C1 segment of cervical spinal cord (tissue), 14 donors: ENCODE measurements at regions not wholly inside any gene's neighbourhood (a gene's known extent, or its start where the extent isn't known, plus 50 kb on each side); places are given as distances from the start of the nearest gene placed in this dataset.
"Not testable (repeated sequence)": the region's sequence is repeated elsewhere in the genome, so short reads cannot be mapped to it uniquely, and the experiment has no call there.

Experiments used
- DNase-seq, 14 donors: peaks; one replicate each; lab custom pipeline; 2025; lab: John Stamatoyannopoulos, UW

- DNase-seq = peak in 2 of 14 donors; percentile 17 to 18
These were observed 386.1 kb downstream of the SEC23A start for GRCh38 chr14:38716926-38717325.

DNA sequence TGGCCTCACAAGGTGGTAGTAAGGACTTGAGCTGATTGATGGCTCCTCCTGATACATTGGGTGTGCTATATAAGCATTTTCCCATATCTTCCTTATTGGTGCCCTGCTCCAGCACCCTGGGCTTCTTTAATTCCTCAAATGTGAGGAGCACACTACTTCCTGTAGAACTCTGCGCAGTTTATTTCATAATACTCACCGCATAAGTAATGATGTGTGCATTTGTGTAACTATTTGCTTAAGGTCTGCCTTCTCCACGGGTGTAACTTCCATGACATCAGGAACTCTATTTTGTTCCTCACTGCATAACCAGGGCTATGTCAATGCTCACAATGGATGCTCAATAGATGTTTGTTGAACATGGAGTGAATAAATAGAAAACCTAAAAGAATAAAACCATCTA, 392.2 kb downstream of the SEC23A start:
- no peak for DNase-seq

- no peak for DNase-seq
These were observed 392.8 kb downstream of the SEC23A start for GRCh38 chr14:38710196-38710595.

GRCh38 chr14:38705220-38705619, 397.8 kb downstream of the SEC23A start:
- DNase-seq = no peak

GRCh38 chr14:38704220-38704619, 398.8 kb downstream of the SEC23A start:
- no peak for DNase-seq

- no peak for DNase-seq
These were observed 406.1 kb downstream of the SEC23A start for GRCh38 chr14:38696925-38697324.

GRCh38 chr14:38693423-38693822, 409.6 kb downstream of the SEC23A start:
- DNase-seq = no peak

DNA sequence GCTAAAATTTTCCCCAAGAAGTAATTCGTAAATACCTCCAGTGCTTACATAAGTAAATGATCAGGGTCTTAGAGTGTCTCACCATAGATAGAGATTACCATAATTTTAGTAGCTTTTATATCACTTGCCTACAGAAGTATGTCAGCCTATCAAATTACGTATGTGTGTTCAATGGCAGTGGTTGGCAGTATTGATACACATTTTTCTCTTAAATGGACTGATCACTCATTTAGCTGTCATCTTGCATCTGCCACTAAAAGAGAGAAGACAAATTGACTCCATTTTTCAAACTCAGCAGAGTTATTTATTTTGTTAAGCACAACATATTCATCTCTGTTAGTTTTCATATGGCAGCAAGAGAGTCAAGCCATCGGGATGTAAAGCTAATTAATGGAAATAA, 413.1 kb upstream of the CLEC14A start:
- DNase-seq = no peak

- DNase-seq = no peak
These were observed 407.5 kb upstream of the CLEC14A start for GRCh38 chr14:38663382-38663781.

DNA sequence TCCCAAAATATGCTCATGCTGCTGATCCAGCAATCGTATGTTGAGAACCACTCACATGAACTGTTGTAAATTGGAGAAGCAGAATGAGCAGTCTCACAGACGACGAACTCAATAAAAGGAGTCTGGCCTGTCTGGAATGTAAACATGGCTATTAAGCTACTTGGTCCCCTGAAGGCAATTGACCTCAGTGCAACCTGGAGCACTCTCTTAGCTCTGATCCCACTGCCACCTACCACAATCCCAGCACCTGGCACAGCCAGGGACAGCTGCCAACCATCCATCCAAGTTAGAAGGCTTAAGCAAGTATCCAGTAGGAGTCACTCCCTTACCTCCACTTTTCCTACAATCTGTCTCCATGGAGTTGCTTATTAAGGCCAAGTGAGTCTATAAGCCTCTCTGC, 406.9 kb upstream of the CLEC14A start:
- DNase-seq = no peak

DNA sequence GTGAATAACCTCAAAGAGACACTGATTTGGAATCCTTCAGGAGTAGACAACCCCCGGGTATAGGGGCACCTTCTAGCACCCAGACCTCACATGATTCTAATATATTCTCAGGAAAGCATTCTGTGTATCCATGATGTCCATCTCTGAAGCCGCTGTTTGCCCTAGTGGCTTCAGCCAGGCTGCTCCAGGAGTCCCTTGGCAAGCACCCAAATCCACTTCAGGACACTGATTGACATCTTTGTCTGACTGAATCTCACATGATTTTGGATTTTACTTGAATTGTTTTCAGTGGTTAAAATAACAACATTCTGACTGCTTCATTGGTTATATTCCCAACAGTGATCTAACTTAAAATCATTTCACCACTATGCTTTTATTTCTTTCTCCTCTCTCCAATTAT, 390.5 kb upstream of the CLEC14A start:
- DNase-seq = no peak

DNA sequence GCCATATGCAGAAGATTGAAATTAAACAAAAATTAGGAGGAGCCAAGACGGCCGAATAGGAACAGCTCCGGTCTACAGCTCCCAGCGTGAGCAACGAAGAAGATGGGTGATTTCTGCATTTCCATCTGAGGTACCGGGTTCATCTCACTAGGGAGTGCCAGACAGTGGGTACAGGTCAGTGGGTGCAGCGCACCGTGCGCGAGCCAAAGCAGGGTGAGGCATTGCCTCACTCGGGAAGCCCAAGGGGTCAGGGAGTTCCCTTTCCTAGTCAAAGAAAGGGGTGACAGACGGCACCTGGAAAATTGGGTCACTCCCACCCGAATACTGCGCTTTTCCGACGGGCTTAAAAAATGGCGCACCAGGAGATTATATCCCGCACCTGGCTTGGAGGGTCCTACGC, 379.0 kb upstream of the CLEC14A start:
- not testable (repeated sequence) for DNase-seq

- DNase-seq = no peak
These were observed 373.5 kb upstream of the CLEC14A start for GRCh38 chr14:38629412-38629811.

- DNase-seq = no peak
These were observed 371.3 kb upstream of the CLEC14A start for GRCh38 chr14:38627163-38627562.

DNA sequence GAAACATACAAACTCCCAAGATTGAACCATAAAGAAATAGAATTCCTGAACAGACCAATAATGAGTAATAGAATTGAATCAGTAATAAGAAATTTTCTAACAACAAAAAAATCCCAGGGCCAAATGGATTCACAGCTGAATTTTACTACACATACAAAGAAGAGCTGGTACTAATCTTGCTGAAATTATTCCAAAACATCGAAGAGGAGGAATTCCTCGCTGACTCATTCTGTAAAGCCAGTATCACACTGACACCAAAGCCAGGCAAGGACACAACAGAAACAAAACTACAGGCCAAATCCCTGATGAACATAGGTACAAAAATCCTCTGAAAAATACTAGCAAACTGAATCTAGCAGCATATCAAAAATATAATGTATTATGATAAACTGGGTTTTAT, 367.8 kb upstream of the CLEC14A start:
- DNase-seq = no peak

GRCh38 chr14:38618514-38618913, 362.6 kb upstream of the CLEC14A start:
- no peak for DNase-seq

DNA sequence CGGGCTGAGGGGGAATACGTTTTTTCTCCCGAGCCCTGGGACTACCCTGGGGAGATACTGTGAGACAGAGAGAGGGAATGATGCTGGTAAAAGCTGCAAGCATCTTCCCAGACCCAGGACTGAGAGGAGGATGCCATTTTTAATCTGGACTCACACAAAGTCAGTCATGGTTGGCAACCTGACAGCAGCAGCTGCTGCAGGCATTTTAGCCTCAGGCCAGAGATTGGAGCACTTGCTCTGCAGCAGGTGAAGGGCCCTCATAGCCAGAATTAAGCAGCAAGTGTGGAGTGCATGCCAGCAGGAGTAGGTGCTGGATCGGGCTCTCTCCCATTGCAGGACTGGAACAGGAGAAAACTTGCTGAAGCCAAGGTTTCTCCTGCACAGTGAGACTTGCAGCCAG, 361.1 kb upstream of the CLEC14A start:
- DNase-seq = no peak

DNA sequence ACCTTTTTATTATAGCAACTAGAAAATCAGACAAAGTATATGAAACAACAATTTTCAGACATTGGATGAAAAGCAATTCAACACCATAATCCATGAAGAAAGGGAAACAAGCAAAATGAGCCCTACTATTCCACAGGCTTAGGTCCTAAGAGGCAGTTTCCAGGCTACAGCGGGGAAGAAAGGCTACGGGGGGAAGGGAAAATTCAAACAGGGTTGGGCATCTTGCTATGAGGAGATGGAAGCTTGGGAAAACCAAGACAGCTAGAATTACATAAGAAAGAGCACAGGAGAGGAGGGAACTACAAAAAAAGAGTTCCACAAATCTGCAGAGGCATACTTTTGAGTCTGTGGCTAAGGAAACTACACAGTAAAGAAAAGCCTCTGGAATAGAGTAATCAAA, 356.0 kb upstream of the CLEC14A start:
- no peak for DNase-seq

DNA sequence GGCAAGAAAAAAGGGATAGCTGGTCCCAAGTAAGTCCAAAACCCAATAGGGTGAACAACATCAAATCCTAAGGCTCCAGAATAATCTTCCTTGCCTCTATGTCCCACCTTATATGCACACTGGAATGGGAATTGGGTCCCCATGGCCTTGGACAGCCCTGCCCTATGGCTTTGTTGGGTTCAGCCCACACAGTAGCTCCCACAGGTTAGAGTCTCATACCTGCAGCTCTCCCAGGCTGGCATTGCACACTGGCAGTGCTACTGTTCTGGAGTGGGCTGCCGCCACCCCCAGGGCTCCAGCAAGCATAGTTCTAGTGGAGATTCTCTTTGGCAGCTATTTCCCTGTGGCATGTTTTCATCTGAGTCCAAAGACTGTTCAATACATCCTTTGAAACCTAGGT, 352.4 kb upstream of the CLEC14A start:
- no peak for DNase-seq

- DNase-seq = no peak
These were observed 349.6 kb upstream of the CLEC14A start for GRCh38 chr14:38605193-38606114.

DNA sequence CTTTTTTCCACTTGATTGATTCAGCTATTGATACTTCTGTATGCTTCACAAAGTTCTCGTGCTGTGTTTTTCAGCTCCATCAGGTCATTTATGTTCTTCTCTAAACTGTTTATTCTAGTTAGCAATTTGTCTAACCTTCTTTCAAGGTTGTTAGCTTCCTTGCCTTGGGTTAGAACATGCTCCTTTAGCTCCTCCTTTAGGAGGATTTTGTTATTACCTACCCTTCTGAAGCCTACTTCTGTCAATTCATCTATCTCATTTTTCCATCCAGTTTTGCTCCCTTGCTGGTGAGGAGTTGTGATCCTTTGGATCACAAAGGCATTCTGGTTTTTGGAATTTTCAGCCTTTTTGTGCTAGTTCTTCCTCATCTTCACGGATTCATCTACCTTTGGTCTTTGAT, 344.7 kb upstream of the CLEC14A start:
- not testable (repeated sequence) for DNase-seq

DNA sequence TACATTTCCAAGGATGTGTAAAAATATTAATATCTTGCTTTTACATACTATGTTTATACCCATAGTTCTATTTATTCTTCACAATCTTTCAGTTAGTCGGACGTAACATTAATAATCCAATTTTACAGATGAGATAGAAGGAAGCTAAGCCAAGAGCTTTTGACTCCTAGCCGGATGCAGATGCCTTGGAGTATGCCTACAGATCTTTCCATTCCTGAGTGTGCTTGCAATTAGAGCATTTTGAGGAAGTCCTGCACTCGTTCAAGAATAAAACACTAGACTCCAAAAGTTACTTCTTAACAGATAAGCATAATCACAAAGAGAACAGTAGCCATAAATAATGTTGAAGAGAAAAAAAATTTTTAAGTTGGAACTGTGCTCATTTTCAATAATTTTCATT, 337.6 kb upstream of the CLEC14A start:
- DNase-seq = no peak

GRCh38 chr14:38592764-38593442, 337.0 kb upstream of the CLEC14A start:
- DNase-seq = no peak
